ENCODE measurements at regions not wholly inside any gene's neighbourhood (a gene's known extent, or its start where the extent isn't known, plus 50 kb on each side); places are given as distances from the start of the nearest gene placed in this dataset.

- DNase-seq (ENCODE audit: insufficient read length, low spot score), result no peak
- FAIRE-seq, result no peak
- TF ChIP-seq POU2F2 (IDR thresholded peaks at IDR 0.05; ENCODE audit: low read depth, low read length) (no peak), POLR2AphosphoS5 (IDR thresholded peaks at IDR 0.05; ENCODE audit: low read depth, low read length) (no peak), PAX5 (IDR thresholded peaks at IDR 0.05; ENCODE audit: insufficient read depth, low read length, severe bottlenecking) (no peak), POLR2A (IDR thresholded peaks at IDR 0.05; ENCODE audit: low read depth, low read length) (no peak), TAF1 (IDR thresholded peaks at IDR 0.05; ENCODE audit: low read depth, low read length) (no peak), SPI1 (IDR thresholded peaks at IDR 0.05; ENCODE audit: low read depth, low read length) (no peak)
These were observed 104.1 kb upstream of the UBE2E2 start for GRCh38 chr3:23099021-23099420.

- FAIRE-seq, result no peak
These were observed 103.5 kb upstream of the UBE2E2 start for GRCh38 chr3:23099677-23100076.

GRCh38 chr3:23100106-23100505, 103.0 kb upstream of the UBE2E2 start:
- FAIRE-seq, result no peak
- DNase-seq (ENCODE audit: insufficient read length, low spot score), result no peak
- TF ChIP-seq POU2F2 (IDR thresholded peaks at IDR 0.05; ENCODE audit: low read depth, low read length) (no peak), POLR2A (IDR thresholded peaks at IDR 0.05; ENCODE audit: low read depth, low read length) (no peak), TAF1 (IDR thresholded peaks at IDR 0.05; ENCODE audit: low read depth, low read length) (no peak), SPI1 (IDR thresholded peaks at IDR 0.05; ENCODE audit: low read depth, low read length) (no peak), PAX5 (IDR thresholded peaks at IDR 0.05; ENCODE audit: insufficient read depth, low read length, severe bottlenecking) (no peak), POLR2AphosphoS5 (IDR thresholded peaks at IDR 0.05; ENCODE audit: low read depth, low read length) (no peak)

More at GRCh38 chr3:23099677-23100076, 103.5 kb upstream of the UBE2E2 start:
- no peak for TF ChIP-seq TAF1 (IDR thresholded peaks at IDR 0.05; ENCODE audit: low read depth, low read length)
- TF ChIP-seq POLR2A (IDR thresholded peaks at IDR 0.05; ENCODE audit: low read depth, low read length), result no peak
- no peak for TF ChIP-seq PAX5 (IDR thresholded peaks at IDR 0.05; ENCODE audit: insufficient read depth, low read length, severe bottlenecking)
- TF ChIP-seq POU2F2 (IDR thresholded peaks at IDR 0.05; ENCODE audit: low read depth, low read length), result no peak
- no peak for TF ChIP-seq POLR2AphosphoS5 (IDR thresholded peaks at IDR 0.05; ENCODE audit: low read depth, low read length)
- no peak for TF ChIP-seq SPI1 (IDR thresholded peaks at IDR 0.05; ENCODE audit: low read depth, low read length)
- no peak for DNase-seq (ENCODE audit: insufficient read length, low spot score)

- FAIRE-seq (no peak), DNase-seq (ENCODE audit: insufficient read length, low spot score) (no peak)
- TF ChIP-seq TAF1 (IDR thresholded peaks at IDR 0.05; ENCODE audit: low read depth, low read length) (no peak), PAX5 (IDR thresholded peaks at IDR 0.05; ENCODE audit: insufficient read depth, low read length, severe bottlenecking) (no peak), POLR2AphosphoS5 (IDR thresholded peaks at IDR 0.05; ENCODE audit: low read depth, low read length) (no peak), POLR2A (IDR thresholded peaks at IDR 0.05; ENCODE audit: low read depth, low read length) (no peak)
These were observed 99.4 kb upstream of the UBE2E2 start for GRCh38 chr3:23103764-23104163.

GRCh38 chr3:23105048-23105447, 98.1 kb upstream of the UBE2E2 start:
- no peak for FAIRE-seq
- no peak for DNase-seq (ENCODE audit: insufficient read length, low spot score)
- TF ChIP-seq TAF1 (IDR thresholded peaks at IDR 0.05; ENCODE audit: low read depth, low read length) (no peak), POU2F2 (IDR thresholded peaks at IDR 0.05; ENCODE audit: low read depth, low read length) (no peak), POLR2A (IDR thresholded peaks at IDR 0.05; ENCODE audit: low read depth, low read length) (no peak), POLR2AphosphoS5 (IDR thresholded peaks at IDR 0.05; ENCODE audit: low read depth, low read length) (no peak)

- TF ChIP-seq POU2F2 (IDR thresholded peaks at IDR 0.05; ENCODE audit: low read depth, low read length) (no peak), POLR2A (IDR thresholded peaks at IDR 0.05; ENCODE audit: low read depth, low read length) (no peak), SPI1 (IDR thresholded peaks at IDR 0.05; ENCODE audit: low read depth, low read length) (no peak), PAX5 (IDR thresholded peaks at IDR 0.05; ENCODE audit: insufficient read depth, low read length, severe bottlenecking) (no peak), POLR2AphosphoS5 (IDR thresholded peaks at IDR 0.05; ENCODE audit: low read depth, low read length) (no peak), TAF1 (IDR thresholded peaks at IDR 0.05; ENCODE audit: low read depth, low read length) (no peak)
- FAIRE-seq (no peak), DNase-seq (ENCODE audit: insufficient read length, low spot score) (no peak)
These were observed 96.5 kb upstream of the UBE2E2 start for GRCh38 chr3:23106666-23107065.

- TF ChIP-seq PAX5 (IDR thresholded peaks at IDR 0.05; ENCODE audit: insufficient read depth, low read length, severe bottlenecking) (no peak), POLR2A (IDR thresholded peaks at IDR 0.05; ENCODE audit: low read depth, low read length) (no peak), POLR2AphosphoS5 (IDR thresholded peaks at IDR 0.05; ENCODE audit: low read depth, low read length) (no peak), POU2F2 (IDR thresholded peaks at IDR 0.05; ENCODE audit: low read depth, low read length) (no peak), SPI1 (IDR thresholded peaks at IDR 0.05; ENCODE audit: low read depth, low read length) (no peak)
- FAIRE-seq, result no peak
- no peak for DNase-seq (ENCODE audit: insufficient read length, low spot score)
These were observed 95.9 kb upstream of the UBE2E2 start for GRCh38 chr3:23107221-23107620.

- DNase-seq (ENCODE audit: insufficient read length, low spot score) (no peak), FAIRE-seq (no peak)
- TF ChIP-seq POLR2AphosphoS5 (IDR thresholded peaks at IDR 0.05; ENCODE audit: low read depth, low read length) (no peak), POU2F2 (IDR thresholded peaks at IDR 0.05; ENCODE audit: low read depth, low read length) (no peak), TAF1 (IDR thresholded peaks at IDR 0.05; ENCODE audit: low read depth, low read length) (no peak), POLR2A (IDR thresholded peaks at IDR 0.05; ENCODE audit: low read depth, low read length) (no peak), SPI1 (IDR thresholded peaks at IDR 0.05; ENCODE audit: low read depth, low read length) (no peak), PAX5 (IDR thresholded peaks at IDR 0.05; ENCODE audit: insufficient read depth, low read length, severe bottlenecking) (no peak)
These were observed 94.6 kb upstream of the UBE2E2 start for GRCh38 chr3:23108451-23109057.

- TF ChIP-seq POLR2AphosphoS5 (IDR thresholded peaks at IDR 0.05; ENCODE audit: low read depth, low read length), result no peak
- no peak for TF ChIP-seq POU2F2 (IDR thresholded peaks at IDR 0.05; ENCODE audit: low read depth, low read length)
- no peak for TF ChIP-seq POLR2A (IDR thresholded peaks at IDR 0.05; ENCODE audit: low read depth, low read length)
- no peak for TF ChIP-seq TAF1 (IDR thresholded peaks at IDR 0.05; ENCODE audit: low read depth, low read length)
- FAIRE-seq (peak; percentile 33), DNase-seq (ENCODE audit: insufficient read length, low spot score) (no peak)
These were observed 91.8 kb upstream of the UBE2E2 start for GRCh38 chr3:23111286-23111685.

GRCh38 chr3:23111797-23112196, 91.3 kb upstream of the UBE2E2 start:
- TF ChIP-seq POLR2AphosphoS5 (IDR thresholded peaks at IDR 0.05; ENCODE audit: low read depth, low read length) (no peak), SPI1 (IDR thresholded peaks at IDR 0.05; ENCODE audit: low read depth, low read length) (no peak), PAX5 (IDR thresholded peaks at IDR 0.05; ENCODE audit: insufficient read depth, low read length, severe bottlenecking) (no peak), POU2F2 (IDR thresholded peaks at IDR 0.05; ENCODE audit: low read depth, low read length) (no peak), POLR2A (IDR thresholded peaks at IDR 0.05; ENCODE audit: low read depth, low read length) (no peak), TAF1 (IDR thresholded peaks at IDR 0.05; ENCODE audit: low read depth, low read length) (no peak)
- FAIRE-seq, result no peak
- no peak for DNase-seq (ENCODE audit: insufficient read length, low spot score)

Measured in GM12891 (cell line).